ENCODE measurements at regions not wholly inside any gene's neighbourhood (a gene's known extent, or its start where the extent isn't known, plus 50 kb on each side); places are given as distances from the start of the nearest gene placed in this dataset.

- Histone ChIP-seq H2AFZ (ENCODE audit: low read length) (no peak overlapping the region), H3K4me2 (ENCODE audit: low read depth, low read length) (no peak overlapping the region), H3K9me2 (replicated peaks; ENCODE audit: insufficient read depth, low read length) (no peaks in the 10 kb centered on the region), H3K79me2 (ENCODE audit: low read length) (no peaks in the 10 kb centered on the region), H3K4me3 (ENCODE audit: low read length) (no peak overlapping the region), H3K36me3 (replicated peaks; ENCODE audit: insufficient read depth, low read length) (no peaks in the 10 kb centered on the region), H3K27ac (ENCODE audit: low read length) (no peak overlapping the region), H3K9me3 (replicated peaks; ENCODE audit: insufficient read depth, low read length) (no peaks in the 10 kb centered on the region), H4K20me1 (ENCODE audit: insufficient read depth, low read length) (no peaks in the 10 kb centered on the region), H3K27me3 (replicated peaks; ENCODE audit: insufficient read depth, low read length) (no peaks in the 10 kb centered on the region), H3F3A (ENCODE audit: insufficient read depth, low read length) (peaks cover 4% of the 10 kb centered on the region), H3K9ac (ENCODE audit: low read length) (no peak overlapping the region), H3K4me1 (ENCODE audit: low read length) (peaks cover 41% of the 10 kb centered on the region)
- DNase-seq: no peak
- TF ChIP-seq CTCF (IDR thresholded peaks at IDR 0.05; ENCODE audit: low read length) (no peak), EZH2phosphoT487 (IDR thresholded peaks at IDR 0.05; ENCODE audit: low read length) (no peak), EZH2 (optimal IDR thresholded peaks at IDR 0.05; ENCODE audit: low read depth, low read length) (no peak)
Observed at GRCh38 chr15:95868970-95869369, 461.5 kb upstream of the NR2F2 start.

GRCh38 chr15:95869920-95870319 lies 460.6 kb upstream of the NR2F2 start:
- Histone ChIP-seq H3K4me3 (ENCODE audit: low read length) (peak overlapping the region; percentile 32; the same call in 1 of the 2 replicates), H3K9me2 (replicated peaks; ENCODE audit: insufficient read depth, low read length) (no peaks in the 10 kb centered on the region), H3K4me2 (ENCODE audit: low read depth, low read length) (peak overlapping the region; percentile 56), H4K20me1 (ENCODE audit: insufficient read depth, low read length) (no peaks in the 10 kb centered on the region), H3K36me3 (replicated peaks; ENCODE audit: insufficient read depth, low read length) (no peaks in the 10 kb centered on the region), H3K4me1 (ENCODE audit: low read length) (peaks cover 46% of the 10 kb centered on the region), H3K79me2 (ENCODE audit: low read length) (no peaks in the 10 kb centered on the region), H3K9ac (ENCODE audit: low read length) (peak overlapping the region; percentile 52), H3K27me3 (replicated peaks; ENCODE audit: insufficient read depth, low read length) (no peaks in the 10 kb centered on the region), H3K27ac (ENCODE audit: low read length) (peak overlapping the region; percentile 62), H2AFZ (ENCODE audit: low read length) (no peak overlapping the region), H3F3A (ENCODE audit: insufficient read depth, low read length) (no peaks in the 10 kb centered on the region; the same call in 1 of the 2 replicates), H3K9me3 (replicated peaks; ENCODE audit: insufficient read depth, low read length) (no peaks in the 10 kb centered on the region)
- peak; percentile 51 for DNase-seq
- TF ChIP-seq EZH2phosphoT487 (IDR thresholded peaks at IDR 0.05; ENCODE audit: low read length) (no peak), EZH2 (optimal IDR thresholded peaks at IDR 0.05; ENCODE audit: low read depth, low read length) (no peak), CTCF (IDR thresholded peaks at IDR 0.05; ENCODE audit: low read length) (no peak)

- H3F3A ChIP-seq (ENCODE audit: insufficient read depth, low read length): no peaks in the 10 kb centered on the region
- TF ChIP-seq CTCF (IDR thresholded peaks at IDR 0.05; ENCODE audit: low read length) (no peak), EZH2phosphoT487 (IDR thresholded peaks at IDR 0.05; ENCODE audit: low read length) (no peak), EZH2 (optimal IDR thresholded peaks at IDR 0.05; ENCODE audit: low read depth, low read length) (no peak)
- no peaks in the 10 kb centered on the region for H3K36me3 ChIP-seq (replicated peaks; ENCODE audit: insufficient read depth, low read length)
- H3K9me2 ChIP-seq (replicated peaks; ENCODE audit: insufficient read depth, low read length): no peaks in the 10 kb centered on the region
- DNase-seq: no peak
- peaks cover 44% of the 10 kb centered on the region for H3K4me1 ChIP-seq (ENCODE audit: low read length)
- no peak overlapping the region for H3K4me2 ChIP-seq (ENCODE audit: low read depth, low read length)
- no peaks in the 10 kb centered on the region for H4K20me1 ChIP-seq (ENCODE audit: insufficient read depth, low read length)
- H3K9ac ChIP-seq (ENCODE audit: low read length): no peak overlapping the region
- no peaks in the 10 kb centered on the region for H3K27me3 ChIP-seq (replicated peaks; ENCODE audit: insufficient read depth, low read length)
- no peaks in the 10 kb centered on the region for H3K9me3 ChIP-seq (replicated peaks; ENCODE audit: insufficient read depth, low read length)
- no peaks in the 10 kb centered on the region for H3K79me2 ChIP-seq (ENCODE audit: low read length)
- no peak overlapping the region for H3K4me3 ChIP-seq (ENCODE audit: low read length)
- H2AFZ ChIP-seq (ENCODE audit: low read length): no peak overlapping the region
- H3K27ac ChIP-seq (ENCODE audit: low read length): no peak overlapping the region
Observed at GRCh38 chr15:95872366-95872771, 458.1 kb upstream of the NR2F2 start.

All from MM.1S (cell line).